GM12878 (cell line): ENCODE measurements at regions not wholly inside any gene's neighbourhood (a gene's known extent, or its start where the extent isn't known, plus 50 kb on each side); places are given as distances from the start of the nearest gene placed in this dataset.

Experiments
- ATAC-seq: fragments of 200-7000 bp; cut with Tn5 transposase; 3 replicates; pipeline ENCODE4 v1.9.1; 2020; ENCODE audit warnings: mild to moderate bottlenecking, moderate library complexity
- BruUV-seq: library from RNA; stranded (reverse); fragments of 400-500 nt; replicated peaks from 2 replicates; lab custom pipeline; 2021; lab: Mats Ljungman, UMichigan
- CTCF ChIA-PET: fragments of 300-600 bp; sonication (Branson Sonifier 250); formaldehyde crosslinking; extraction: SDS; loops from one replicate; lab custom pipeline; 2021; ENCODE audit warnings: inconsistent platforms; lab: Yijun Ruan, JAX
- POLR2A ChIA-PET: fragments of 350-600 bp; formaldehyde crosslinking; extraction: SDS; loops from one replicate; lab custom pipeline; 2021; ENCODE audit warnings: inconsistent platforms; lab: Charles Lee
- RAD21 ChIA-PET: fragments of 300-600 bp; sonication (Branson Sonifier 250); formaldehyde crosslinking; loops from one replicate; lab custom pipeline; 2023; ENCODE audit warnings: antibody characterized with exemption; ENCODE audit not compliant: unreplicated experiment; lab: Charles Lee
- SMC1A ChIA-PET: fragments of 300-600 bp; sonication (Branson Sonifier 250); formaldehyde crosslinking; loops from one replicate; lab custom pipeline; 2023; ENCODE audit not compliant: unreplicated experiment, uncharacterized antibody; lab: Charles Lee
- DNase-seq: peaks from one replicate; pipeline ENCODE4 v3.0.0-alpha.2; 2011; ENCODE audit warnings: low read depth, low spot score
- FAIRE-seq: peaks from 3 replicates; lab custom pipeline; 2011; peaks lifted over from hg19 to GRCh38; lab: Jason Lieb, UNC
- H2AFZ ChIP-seq: 2 replicates; pipeline ENCODE4 v1.6.0; 2011; ENCODE audit warnings: low read depth, low read length, control low read depth; ENCODE audit not compliant: control insufficient read depth
- H3K27ac ChIP-seq: 2 replicates; pipeline ENCODE4 v1.5.1; 2011; ENCODE audit warnings: control low read depth; ENCODE audit not compliant: control insufficient read depth, insufficient read depth
- H3K27me3 ChIP-seq, 2 experiments: replicated peaks in 1 of 2; 2 replicates each; pipeline versions ENCODE4 v1.6.0 to v1.6.1; 2011; ENCODE audit warnings: low read length in 1 of 2; ENCODE audit not compliant: control insufficient read depth in 2 of 2, insufficient read depth in 2 of 2
- H3K36me3 ChIP-seq, 2 experiments: 2 replicates each; pipeline ENCODE4 v1.5.1; 2011; ENCODE audit warnings: low read length in 1 of 2; ENCODE audit not compliant: control insufficient read depth in 2 of 2, insufficient read depth in 2 of 2
- H3K4me1 ChIP-seq: 2 replicates; pipeline ENCODE4 v1.6.1; 2011; ENCODE audit warnings: mild to moderate bottlenecking, low read length, moderate library complexity, mixed read lengths; ENCODE audit not compliant: control insufficient read depth, insufficient read depth
- H3K4me2 ChIP-seq: 2 replicates; pipeline ENCODE4 v1.6.0; 2011; ENCODE audit warnings: control low read depth; ENCODE audit not compliant: control insufficient read depth, insufficient read depth
- H3K4me3 ChIP-seq: fragments of 200-600 bp; sonication (generic); 2 replicates; pipeline ENCODE4 v1.5.1; 2016
- H3K79me2 ChIP-seq: 2 replicates; pipeline ENCODE4 v1.6.0; 2011; ENCODE audit warnings: low read length; ENCODE audit not compliant: control insufficient read depth, insufficient read depth
- H3K9ac ChIP-seq: 2 replicates; pipeline ENCODE4 v1.8.0; 2011; ENCODE audit warnings: low read length, control low read depth, mixed read lengths; ENCODE audit not compliant: control insufficient read depth, insufficient read depth
- H3K9me3 ChIP-seq: replicated peaks from 3 replicates; pipeline ENCODE4 v1.5.1; 2011; ENCODE audit warnings: mild to moderate bottlenecking, low read length; ENCODE audit not compliant: control insufficient read depth, insufficient read depth
- H4K20me1 ChIP-seq: 2 replicates; pipeline ENCODE4 v1.6.0; 2011; ENCODE audit not compliant: control insufficient read depth, insufficient read depth
- BACH1 ChIP-seq: fragments of 450-650 bp; IDR thresholded peaks from 2 replicates; pipeline ENCODE4 v1.6.1; 2017; ENCODE audit warnings: mild to moderate bottlenecking, borderline replicate concordance
- CHD1 ChIP-seq: IDR thresholded peaks from 2 replicates; pipeline ENCODE4 v1.6.1; 2012; ENCODE audit warnings: low read depth, low read length, improper control_type of control experiment
- ELK1 ChIP-seq: IDR thresholded peaks from 2 replicates; pipeline ENCODE4 v1.6.1; 2012; ENCODE audit warnings: low read depth, low read length, improper control_type of control experiment
- GABPA ChIP-seq: IDR thresholded peaks from 2 replicates; pipeline ENCODE4 v1.6.1; 2014; ENCODE audit warnings: antibody characterized with exemption, low read depth, mild to moderate bottlenecking, inconsistent platforms
- HDGF ChIP-seq: fragments of 450-650 bp; IDR thresholded peaks from 2 replicates; pipeline ENCODE4 v1.6.1; 2016; ENCODE audit warnings: antibody characterized with exemption
- MEF2B ChIP-seq: fragments of 450-650 bp; IDR thresholded peaks from 2 replicates; pipeline ENCODE4 v1.6.1; 2018; ENCODE audit warnings: mild to moderate bottlenecking, moderate library complexity; ENCODE audit not compliant: partially characterized antibody, poor library complexity, severe bottlenecking
- MTA2 ChIP-seq: fragments of 450-650 bp; IDR thresholded peaks from 2 replicates; pipeline ENCODE4 v1.6.1; 2016; ENCODE audit warnings: low read depth, mild to moderate bottlenecking, moderate library complexity
- MYC ChIP-seq: IDR thresholded peaks from 2 replicates; pipeline ENCODE4 v1.6.1; 2011; ENCODE audit warnings: mild to moderate bottlenecking, low read length, moderate library complexity, inconsistent platforms; ENCODE audit not compliant: insufficient read depth, insufficient replicate concordance, insufficient read length, severe bottlenecking
- RB1 ChIP-seq: fragments of 450-650 bp; formaldehyde crosslinking; IDR thresholded peaks from 2 replicates; pipeline ENCODE4 v1.6.1; 2017; ENCODE audit warnings: mild to moderate bottlenecking, borderline replicate concordance
- RUNX3 ChIP-seq: IDR thresholded peaks from 2 replicates; pipeline ENCODE4 v1.6.1; 2012; ENCODE audit warnings: low read length, inconsistent platforms
- SIX5 ChIP-seq: IDR thresholded peaks from 2 replicates; pipeline ENCODE4 v1.6.1; 2011; ENCODE audit warnings: mild to moderate bottlenecking, low read depth, low read length, moderate library complexity; ENCODE audit not compliant: severe bottlenecking
- SREBF1 ChIP-seq: IDR thresholded peaks from 2 replicates; pipeline ENCODE4 v1.6.1; 2012; ENCODE audit warnings: mild to moderate bottlenecking, low read length
- STAT1 ChIP-seq: fragments of 450-650 bp; conservative IDR thresholded peaks from 2 replicates; pipeline ENCODE4 v1.6.1; 2014; ENCODE audit warnings: antibody characterized with exemption, mild to moderate bottlenecking
- SUZ12 ChIP-seq: fragments of 200-600 bp; sonication (generic); IDR thresholded peaks from one replicate; pipeline ENCODE4 v1.6.1; 2018; ENCODE audit warnings: antibody characterized with exemption, mild to moderate bottlenecking; ENCODE audit not compliant: unreplicated experiment
- ZBTB40 ChIP-seq: fragments of 450-650 bp; IDR thresholded peaks from 2 replicates; pipeline ENCODE4 v1.6.1; 2016; ENCODE audit warnings: mild to moderate bottlenecking, moderate library complexity, borderline replicate concordance
- ZNF687 ChIP-seq: fragments of 450-650 bp; IDR thresholded peaks from 2 replicates; pipeline ENCODE4 v1.6.1; 2017; ENCODE audit warnings: mild to moderate bottlenecking, moderate library complexity
- ZZZ3 ChIP-seq: IDR thresholded peaks from 2 replicates; pipeline ENCODE4 v1.6.1; 2011; ENCODE audit warnings: low read depth; ENCODE audit not compliant: control insufficient read depth, insufficient read length
- in situ Hi-C: fragments of 300-500 bp; cut with MboI; formaldehyde crosslinking; loops from 9 replicates; pipeline ENCODE4 v1.14.3; 2018; ENCODE audit warnings: mixed read lengths
- intact Hi-C: fragments of 100-400 bp; cut with micrococcal nuclease; formaldehyde crosslinking; loops from one replicate; pipeline ENCODE4 v1.14.2; 2022; ENCODE audit not compliant: unreplicated experiment

- Histone ChIP-seq H2AFZ (no peak overlapping the region), H3K27ac (no peak overlapping the region), H3K36me3 (no peaks in the 10 kb centered on the region), H3K9ac (no peak overlapping the region), H3K9me3 (no peaks in the 10 kb centered on the region), H3K4me3 (no peak overlapping the region), H3K79me2 (no peaks in the 10 kb centered on the region), H3K4me2 (no peak overlapping the region), H4K20me1 (no peaks in the 10 kb centered on the region), H3K27me3 (no peaks in the 10 kb centered on the region), H3K4me1 (no peaks in the 10 kb centered on the region)
- no peak for DNase-seq
- ATAC-seq = no peak
- intact Hi-C loops = no loop called here
- BruUV-seq = no TSS peak
- in situ Hi-C loops = no loop called here
- POLR2A ChIA-PET = no interaction called here
- CTCF ChIA-PET = interaction anchor here (1.2 kb wide), 1 partner anchor 10 kb away, joined by 3 read pairs; no protein-coding TSS in a partner anchor
- FAIRE-seq = no peak
- RAD21 ChIA-PET = interaction anchor here (0.7 kb wide), 1 partner anchor 734 kb away, joined by 3 read pairs; no protein-coding TSS in a partner anchor
- SMC1A ChIA-PET = no interaction called here
- TF ChIP-seq MYC (no peak), CHD1 (no peak), SREBF1 (no peak), ELK1 (no peak), GABPA (no peak), ZNF687 (no peak), ZZZ3 (no peak), RUNX3 (no peak), MEF2B (no peak), RB1 (no peak), ZBTB40 (no peak), SIX5 (no peak), MTA2 (no peak), BACH1 (no peak), STAT1 (no peak), SUZ12 (no peak), HDGF (no peak)
Measured at GRCh38 chr4:120549011-120549570, 373.4 kb downstream of the PRDM5 start.
